SH-SY5Y (cell line): ENCODE measurements at regions not wholly inside any gene's neighbourhood (a gene's known extent, or its start where the extent isn't known, plus 50 kb on each side); places are given as distances from the start of the nearest gene placed in this dataset.

ENCODE experiments used
- GATA2 ChIP-seq: IDR thresholded peaks from 2 replicates; pipeline ENCODE4 v1.6.1; 2011; ENCODE audit warnings: mild to moderate bottlenecking, low read depth, low read length
- GATA3 ChIP-seq: IDR thresholded peaks from 2 replicates; pipeline ENCODE4 v1.6.1; 2011; ENCODE audit warnings: low read depth, mild to moderate bottlenecking, low read length, moderate library complexity

DNA sequence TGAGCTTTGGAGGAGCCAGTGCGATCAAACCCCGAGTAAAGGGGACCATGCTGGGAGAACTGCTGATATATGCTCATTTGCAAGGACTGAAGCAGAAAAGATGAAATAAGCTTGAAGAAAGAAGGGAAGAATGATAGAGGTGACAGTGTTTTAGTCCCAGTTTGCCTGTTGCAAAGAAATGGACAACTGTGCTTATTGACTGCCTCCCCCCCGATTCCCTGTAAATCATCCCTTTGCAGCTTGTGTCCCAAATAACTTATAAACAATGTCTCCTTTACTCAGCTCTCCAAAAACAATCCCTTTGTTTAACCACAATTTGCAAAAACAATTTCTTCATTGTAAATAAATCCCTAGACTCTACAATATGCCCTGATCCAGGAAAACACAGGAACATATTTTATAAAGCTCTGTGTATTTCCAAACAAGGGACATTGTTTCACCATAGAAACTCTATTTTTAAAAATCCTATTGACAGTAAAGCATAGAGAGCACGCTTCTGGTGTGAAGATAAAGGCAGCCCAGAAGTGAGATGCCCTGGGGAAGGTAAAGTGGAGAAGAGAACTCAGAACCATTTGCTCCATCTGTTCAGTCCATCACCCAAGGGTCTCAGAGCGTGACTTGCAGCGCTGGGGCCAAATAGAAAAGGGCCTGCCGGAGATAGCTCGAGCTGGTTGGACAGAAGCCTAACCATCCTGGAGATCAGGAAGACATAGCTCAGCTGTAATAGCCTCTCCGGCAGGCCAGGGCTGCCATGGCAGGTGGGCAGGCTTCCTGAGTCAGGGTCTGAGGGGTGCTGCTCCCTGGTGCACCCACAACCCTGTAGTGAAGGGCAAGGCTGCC lies 280.5 kb downstream of the WDR11 start:
- TF ChIP-seq GATA2 (no peak), GATA3 (no peak)
